ENCODE measurements at regions not wholly inside any gene's neighbourhood (a gene's known extent, or its start where the extent isn't known, plus 50 kb on each side); places are given as distances from the start of the nearest gene placed in this dataset.
"Not testable (repeated sequence)": the region's sequence is repeated elsewhere in the genome, so short reads cannot be mapped to it uniquely, and the experiment has no call there.

DNA sequence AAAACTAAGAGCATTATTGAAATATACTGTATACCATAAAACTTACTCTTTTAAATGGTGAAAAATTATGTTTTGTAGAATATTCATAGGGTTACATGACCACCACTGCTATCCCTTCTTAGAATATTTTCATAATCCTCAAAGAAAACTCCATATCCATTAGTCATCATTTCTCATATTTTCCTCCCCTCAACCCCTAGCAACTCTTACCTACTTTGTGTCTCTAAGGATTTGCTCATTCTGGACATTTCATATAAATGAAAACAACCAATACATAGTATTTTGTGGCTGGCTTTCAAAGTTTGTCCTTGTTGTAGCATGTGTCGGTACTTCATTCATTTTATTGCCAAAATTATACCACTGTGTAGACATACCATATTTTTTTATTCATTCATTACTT is 863.8 kb downstream of the KCNA4 start:
- DNase-seq, result no peak

DNA sequence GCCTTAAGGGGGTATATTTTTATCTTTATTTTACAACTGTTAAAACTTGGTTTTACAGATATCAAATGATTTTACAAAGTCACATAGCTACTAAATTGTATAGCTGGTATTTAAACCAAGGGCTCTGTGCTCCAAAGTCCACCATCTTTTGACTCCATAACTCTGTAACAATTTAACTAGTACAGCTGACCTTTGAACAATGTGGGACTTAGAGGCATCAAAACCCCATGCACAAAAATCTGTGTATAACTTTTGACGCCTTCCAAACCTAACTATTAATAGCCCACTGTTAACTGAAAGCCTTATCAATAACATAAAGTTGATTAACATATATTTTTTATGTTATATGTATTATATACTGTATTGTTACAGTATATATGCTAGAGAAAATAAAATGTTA is 874.3 kb downstream of the KCNA4 start:
- DNase-seq, result not testable (repeated sequence)

GRCh38 chr11:29135504-29135903 is 881.3 kb downstream of the KCNA4 start:
- DNase-seq, result no peak

DNA sequence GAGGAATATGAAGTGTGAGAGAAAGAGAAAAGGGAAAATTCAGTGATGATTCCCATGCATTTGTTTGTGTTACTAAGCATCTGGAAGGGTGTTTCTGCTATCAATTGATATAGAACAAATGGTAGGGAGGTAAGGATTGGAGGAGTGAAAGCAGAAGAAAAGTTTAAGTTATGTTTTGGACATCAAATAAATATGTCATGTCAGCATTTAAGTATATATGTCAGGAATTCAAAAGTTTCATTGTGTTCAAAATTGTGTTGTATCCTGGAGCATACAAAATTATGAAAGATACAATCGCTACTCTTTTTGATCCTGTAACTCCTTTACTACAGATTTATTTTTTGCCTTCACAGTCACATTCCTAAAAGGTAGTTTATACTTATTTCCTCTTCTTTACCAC is 885.8 kb downstream of the KCNA4 start:
- no peak for DNase-seq

DNA sequence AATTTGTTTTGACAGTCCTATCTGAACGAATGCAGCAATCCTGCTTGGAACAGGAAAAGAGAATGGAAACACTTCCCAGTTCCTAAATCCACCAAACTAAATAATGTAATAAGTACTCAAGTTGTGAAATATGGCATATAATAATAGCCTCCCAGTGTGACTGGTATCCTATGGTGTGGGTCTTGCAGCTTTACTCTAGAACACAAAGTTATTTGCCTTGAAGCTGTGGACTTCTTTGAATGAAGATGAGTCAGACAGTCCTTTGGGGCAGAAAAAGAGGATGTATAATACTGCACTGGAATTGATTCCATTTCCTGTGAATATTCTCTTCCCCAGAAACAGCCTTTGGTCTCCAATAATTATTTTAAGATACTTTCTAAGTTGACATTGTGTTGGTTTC is 887.0 kb downstream of the KCNA4 start:
- DNase-seq, result no peak

- no peak for DNase-seq
Measured at GRCh38 chr11:29127461-29127860, 889.4 kb downstream of the KCNA4 start.

- DNase-seq, result no peak
Measured at GRCh38 chr11:29125606-29126005, 891.2 kb downstream of the KCNA4 start.

DNA sequence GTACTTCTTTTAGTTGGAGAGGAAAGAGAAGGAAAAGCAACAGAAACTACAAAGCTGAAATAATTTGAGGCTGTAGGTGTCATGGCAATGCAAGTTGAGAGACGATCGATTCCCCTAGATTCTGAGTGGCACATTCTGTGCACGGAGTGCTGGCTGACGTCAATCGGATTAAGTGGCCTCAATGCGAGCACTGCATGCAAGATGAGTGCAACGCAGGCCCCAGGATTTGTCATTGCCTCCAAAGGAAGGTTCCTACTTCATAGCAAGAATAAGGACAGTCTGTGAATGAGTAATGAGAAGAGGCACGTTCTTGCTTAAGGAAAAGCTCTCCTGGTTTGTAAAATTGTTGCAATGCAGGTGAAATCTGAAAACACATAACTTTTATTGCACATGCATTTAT is 892.4 kb downstream of the KCNA4 start:
- DNase-seq, result peak; percentile 53

DNA sequence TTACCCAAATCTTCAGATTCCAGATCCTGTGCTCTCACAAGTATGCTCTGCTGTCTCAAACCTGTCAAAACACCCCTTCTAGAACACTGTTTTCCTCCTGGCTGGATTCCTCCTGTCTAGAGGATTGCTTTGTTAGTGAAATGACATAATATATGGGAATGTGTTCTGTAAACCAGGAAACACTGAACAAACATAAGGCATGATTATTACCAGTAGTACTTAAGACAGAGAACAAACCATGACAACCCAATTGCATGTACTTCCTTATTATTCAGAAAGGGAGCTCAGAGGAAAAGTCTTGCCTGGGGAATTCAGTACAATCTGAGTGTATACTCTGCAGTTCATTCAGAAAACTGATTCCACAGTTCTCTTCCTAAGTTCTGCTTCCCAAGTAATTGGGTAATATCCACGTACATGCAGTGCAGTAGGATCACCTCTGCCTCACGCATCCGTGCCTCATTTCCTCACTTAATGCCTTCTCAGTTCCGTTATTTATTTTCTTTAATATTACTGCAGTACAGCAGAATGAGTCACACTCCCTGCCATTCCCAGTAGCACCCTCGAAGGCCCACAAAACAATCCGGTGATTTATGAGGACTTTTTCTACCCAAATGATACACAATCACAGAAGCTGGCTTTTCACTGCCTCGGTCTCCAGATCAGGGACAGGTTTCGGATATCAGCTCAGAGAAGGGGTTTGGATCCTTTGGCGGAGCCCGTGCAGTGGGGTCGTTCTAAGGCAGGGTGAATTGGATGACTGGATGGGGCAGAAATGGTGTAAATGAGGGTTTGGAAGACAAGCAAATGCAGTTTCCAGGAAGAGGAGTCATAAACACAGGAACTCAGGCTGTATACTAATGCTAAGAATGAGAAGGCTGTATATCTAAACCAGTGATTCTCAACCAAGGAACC is 896.9 kb downstream of the KCNA4 start:
- peak; percentile 15 for DNase-seq

DNA sequence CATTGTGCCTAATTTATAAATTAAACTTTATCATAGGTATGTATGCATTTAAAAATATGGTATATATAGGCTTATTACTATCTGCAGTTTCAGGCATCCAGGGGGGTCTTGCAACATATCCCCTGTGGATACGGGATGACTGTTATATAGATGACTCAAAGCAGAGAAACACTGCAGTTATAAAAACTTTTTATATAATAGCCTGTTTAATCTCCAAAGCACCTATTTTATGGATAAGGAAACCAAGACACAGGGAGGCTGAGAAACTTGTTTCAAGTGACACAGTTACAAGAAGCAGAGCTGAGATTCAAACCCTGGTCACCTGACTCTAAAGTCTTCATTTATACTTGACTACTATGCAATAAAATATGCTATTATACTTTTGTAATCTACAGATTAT is 897.7 kb downstream of the KCNA4 start:
- DNase-seq, result no peak

DNA sequence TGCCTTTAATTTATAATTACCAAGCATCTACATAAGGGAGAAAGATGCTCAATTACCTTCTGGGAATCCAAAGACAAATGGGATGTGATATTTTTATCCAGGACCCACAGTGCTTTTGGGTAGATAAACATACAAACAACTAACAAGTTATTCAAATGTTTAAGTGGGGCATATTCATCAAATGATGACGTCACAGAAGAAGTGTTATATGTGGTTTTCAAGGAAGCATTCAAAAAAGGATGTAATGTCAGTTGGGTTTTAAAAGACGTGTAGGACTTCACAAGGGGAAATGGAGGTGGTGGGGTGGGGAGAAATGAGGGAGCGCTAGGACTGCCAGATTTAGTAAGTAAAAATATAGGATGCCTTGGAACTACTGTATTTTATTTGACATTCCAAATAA is 915.9 kb downstream of the KCNA4 start:
- no peak for DNase-seq

- DNase-seq, result no peak
Measured at GRCh38 chr11:29095821-29096220, 921.0 kb downstream of the KCNA4 start.

DNA sequence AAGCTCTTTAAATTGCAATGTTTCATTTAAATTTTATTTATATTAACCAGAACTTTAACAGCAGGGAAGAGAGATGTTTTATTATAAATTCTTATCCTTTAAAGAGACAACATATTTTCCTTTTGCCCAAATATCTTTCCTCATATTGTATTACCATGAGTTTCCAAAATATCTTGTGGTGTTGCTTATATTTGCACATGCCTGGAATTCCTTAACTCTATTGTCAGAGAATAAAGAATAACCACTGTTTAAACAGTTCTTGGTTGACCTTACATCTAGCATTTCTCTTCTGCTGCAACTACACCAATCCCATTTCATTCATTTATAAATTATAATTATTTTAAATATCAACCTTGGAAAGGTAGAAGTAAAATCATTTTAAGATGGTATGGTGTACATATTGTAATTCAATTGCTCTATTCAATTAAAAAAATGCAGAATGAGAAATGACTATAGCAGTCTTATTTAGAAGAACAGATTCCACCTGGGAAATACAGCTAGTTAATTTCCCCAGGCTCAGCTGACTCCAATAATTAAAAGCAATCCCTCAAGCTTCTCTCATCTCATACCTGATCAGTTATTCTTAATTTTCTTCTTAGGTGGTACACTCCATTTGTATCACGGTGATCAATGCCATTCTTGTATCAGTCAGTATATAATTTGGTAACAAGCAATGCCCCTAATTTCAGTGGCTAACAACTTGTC is 923.3 kb downstream of the KCNA4 start:
- DNase-seq, result peak; percentile 4

GRCh38 chr11:29087200-29087812 is 929.5 kb downstream of the KCNA4 start:
- DNase-seq, result no peak

DNA sequence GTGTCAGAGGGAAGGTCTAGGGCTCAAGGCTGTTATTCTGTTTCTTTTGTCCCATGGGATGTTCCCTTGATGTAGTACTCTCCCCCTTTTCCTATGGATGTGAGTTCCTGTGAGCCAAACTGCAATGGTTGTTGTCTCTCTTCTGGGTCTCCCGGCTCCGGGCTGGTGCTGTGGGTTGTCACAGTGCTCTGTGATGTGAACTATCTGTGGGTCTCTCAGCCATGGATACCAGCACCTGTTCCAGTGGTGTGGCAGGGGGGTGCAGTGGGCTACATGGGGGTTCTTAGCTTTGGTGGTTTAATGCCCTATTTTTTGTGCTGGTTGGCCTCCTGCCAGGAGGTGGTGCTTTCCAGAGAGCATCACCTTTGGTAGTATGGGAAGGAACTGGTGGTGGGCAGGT is 941.1 kb downstream of the KCNA4 start:
- DNase-seq, result no peak

DNA sequence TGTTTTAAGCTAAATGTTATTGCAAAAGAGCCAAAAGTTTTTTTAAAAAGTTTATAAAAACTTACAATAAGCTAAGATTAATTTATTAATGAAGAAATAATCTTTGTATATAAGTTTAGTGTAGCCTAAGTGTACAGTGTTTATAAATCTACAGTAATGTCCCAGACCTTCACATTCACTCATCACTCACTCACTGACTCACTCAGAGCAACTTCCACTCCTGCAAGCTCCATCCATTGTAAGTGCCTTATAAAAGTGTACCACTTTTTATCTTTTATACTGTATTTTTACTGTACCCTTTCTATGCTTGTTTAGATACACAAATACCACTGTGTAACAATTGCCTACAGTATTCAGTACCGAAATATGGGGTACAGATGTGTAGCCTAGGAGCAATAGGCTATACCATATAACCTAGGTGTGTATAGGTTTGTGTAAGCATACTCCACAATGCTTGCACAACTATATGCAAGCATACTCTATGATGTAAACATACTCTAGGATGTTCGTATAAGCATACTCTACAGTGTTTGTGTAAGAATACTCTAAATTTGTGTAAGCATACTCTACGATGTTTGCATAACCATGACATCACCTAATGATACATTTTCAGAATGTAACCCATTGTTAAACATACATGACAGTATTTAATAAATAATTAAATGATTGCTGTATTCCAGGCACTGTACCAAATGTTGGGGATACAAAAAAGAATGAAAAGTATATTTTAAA is 953.0 kb downstream of the KCNA4 start:
- DNase-seq, result no peak

DNA sequence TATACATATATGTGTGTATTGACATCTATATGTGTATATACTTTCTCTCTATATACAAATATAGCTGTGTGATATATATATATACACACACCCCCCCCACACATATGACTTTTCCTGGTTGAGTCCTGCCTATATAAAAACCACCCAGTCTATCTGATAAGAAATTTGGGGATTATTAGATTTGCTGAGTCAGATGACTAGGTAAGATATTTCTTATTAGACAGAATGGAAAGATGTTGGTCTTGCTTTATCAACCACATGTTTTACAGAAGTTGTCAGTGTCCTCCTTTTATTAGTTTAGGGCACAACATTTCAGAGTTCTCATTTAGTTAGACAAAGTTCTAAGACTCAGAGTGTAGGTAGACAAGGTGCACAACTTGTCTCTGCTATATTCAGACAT is 953.3 kb downstream of the METTL15 start:
- DNase-seq, result no peak

- not testable (repeated sequence) for DNase-seq
Measured at GRCh38 chr11:29056487-29056886, 948.3 kb downstream of the METTL15 start.

- no peak for DNase-seq
Measured at GRCh38 chr11:29051935-29052334, 943.7 kb downstream of the METTL15 start.

DNA sequence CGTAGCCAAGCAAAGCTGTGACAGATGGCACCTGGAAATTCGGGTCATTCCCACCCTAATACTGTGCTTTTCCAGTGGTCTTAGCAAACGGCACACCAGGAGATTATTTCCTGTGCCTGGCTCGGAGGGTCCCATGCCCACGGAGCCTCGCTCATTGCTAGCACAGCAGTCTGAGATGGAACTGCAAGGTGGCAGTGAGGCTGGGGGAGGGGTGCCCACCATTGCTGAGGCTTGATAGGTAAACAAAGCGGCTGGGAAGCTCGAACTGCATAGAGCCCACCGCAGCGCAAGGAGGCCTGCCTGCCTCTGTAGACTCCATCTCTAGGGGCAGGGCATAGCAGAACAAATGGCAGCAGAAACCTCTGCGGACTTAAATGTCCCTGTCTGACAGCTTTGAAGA is 942.8 kb downstream of the METTL15 start:
- not testable (repeated sequence) for DNase-seq

GRCh38 chr11:29040489-29040888 is 932.3 kb downstream of the METTL15 start:
- no peak for DNase-seq

DNA sequence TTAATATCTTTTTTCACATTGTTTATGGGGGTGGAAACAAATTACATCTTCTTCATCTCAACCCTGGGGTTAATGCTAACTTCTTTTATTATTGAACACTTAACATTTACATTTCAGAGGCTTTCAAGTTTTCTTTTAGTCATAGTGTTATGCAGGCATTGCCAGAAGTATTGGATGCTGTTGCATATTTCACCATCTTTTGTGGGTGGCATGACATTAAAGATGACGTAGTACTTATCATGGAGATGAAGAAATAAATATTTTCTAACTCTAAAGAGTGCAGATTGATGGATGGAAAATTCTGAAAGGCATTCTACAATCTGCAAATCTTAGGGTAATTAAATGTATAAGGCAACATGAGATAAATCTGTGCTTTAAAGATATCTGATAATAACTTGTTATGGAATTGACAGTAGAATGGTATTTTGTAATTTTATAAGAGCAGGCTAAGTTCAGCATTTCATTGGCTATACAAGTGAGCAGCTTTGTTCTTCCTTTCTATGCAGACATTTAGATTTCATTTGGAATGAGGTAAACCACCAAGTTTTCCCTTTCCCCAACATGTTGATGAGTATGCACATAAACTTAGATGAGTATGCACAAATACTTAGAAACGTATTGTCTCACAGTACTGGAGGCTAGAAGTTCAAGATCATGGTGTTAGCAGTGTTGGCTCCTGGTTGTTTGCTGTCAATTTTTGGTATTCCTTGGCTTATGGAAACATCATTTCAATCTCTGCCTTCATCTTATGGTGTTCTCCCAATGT is 924.4 kb downstream of the METTL15 start:
- no peak for DNase-seq

Measured in eye (tissue), 1 donor.